Peyer's patch (tissue), 4 donors: ENCODE measurements at regions not wholly inside any gene's neighbourhood (a gene's known extent, or its start where the extent isn't known, plus 50 kb on each side); places are given as distances from the start of the nearest gene placed in this dataset.

Experiments used
- DNase-seq, 3 donors: peaks; one replicate each; pipeline ENCODE4 v3.0.0-alpha.2; 2017 to 2019
- H3K27ac ChIP-seq, 4 donors: fragments of 200-600 bp; sonication (generic); one replicate each; pipeline ENCODE4 v1.5.1; 2016 to 2019
- H3K27me3 ChIP-seq, 2 donors: fragments of 200-600 bp; sonication (generic); one replicate each; pipeline ENCODE4 v1.5.1; 2019
- H3K36me3 ChIP-seq, 3 donors: fragments of 200-600 bp; sonication (generic); one replicate each; pipeline ENCODE4 v1.5.1; 2016 to 2019
- H3K4me1 ChIP-seq, 4 donors: fragments of 200-600 bp; sonication (generic); one replicate each; pipeline ENCODE4 v1.5.1; 2016 to 2019
- H3K4me3 ChIP-seq, 4 donors: fragments of 200-600 bp; sonication (generic); 1 replicate in 3 of 4; 2 replicates in 1 of 4; pipeline ENCODE4 v1.5.1; 2016 to 2019; ENCODE audit warnings: mild to moderate bottlenecking in 1 of 4
- H3K9me3 ChIP-seq, 4 donors: fragments of 200-600 bp; sonication (generic); one replicate each; pipeline ENCODE4 v1.5.1; 2016 to 2019; ENCODE audit warnings: mild to moderate bottlenecking in 1 of 4
- CTCF ChIP-seq, 6 experiments: fragments of 450-650 bp in 4 of 6; fragments of 200-600 bp in 2 of 6; sonication (generic) in 1 of 6; IDR thresholded peaks; one replicate each; pipeline ENCODE4 v1.5.1; 2017 to 2019; ENCODE audit warnings: antibody characterized with exemption in 6 of 6, mild to moderate bottlenecking in 3 of 6, moderate library complexity in 1 of 6
- POLR2A ChIP-seq, 2 donors: fragments of 450-650 bp; IDR thresholded peaks; one replicate each; pipeline ENCODE4 v1.5.1; 2017; ENCODE audit warnings: antibody characterized with exemption in 2 of 2, mild to moderate bottlenecking in 2 of 2, moderate library complexity in 2 of 2

DNA sequence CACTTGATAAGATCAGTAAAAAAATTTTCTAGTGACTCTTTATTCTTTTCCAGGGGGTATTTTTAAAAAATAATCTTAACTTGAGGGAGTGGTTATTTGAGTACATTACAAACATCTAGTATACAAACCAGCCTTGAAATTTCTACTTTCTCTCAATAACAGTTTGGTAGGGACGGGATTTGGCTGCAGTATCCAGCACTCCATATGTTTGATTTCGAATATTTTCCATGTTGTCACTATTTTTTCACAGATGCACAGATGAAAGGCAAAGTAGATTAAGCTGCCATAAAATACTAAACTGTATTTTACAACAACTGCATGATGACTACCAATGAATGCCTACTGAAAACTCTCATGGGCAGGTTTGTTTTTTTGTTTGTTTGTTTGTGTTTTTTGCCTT, 225.0 kb downstream of the COX7B2 start:
- no peaks in the 10 kb centered on the region for H3K36me3 ChIP-seq
- H3K4me3 ChIP-seq: no peak overlapping the region
- H3K4me1 ChIP-seq: no peaks in the 10 kb centered on the region
- no peak overlapping the region for H3K27ac ChIP-seq
- H3K9me3 ChIP-seq: no peaks in the 10 kb centered on the region
- H3K27me3 ChIP-seq: no peaks in the 10 kb centered on the region
- TF ChIP-seq POLR2A (IDR thresholded peaks at IDR 0.05) (no peak), CTCF (IDR thresholded peaks at IDR 0.05) (no peak)
- no peak for DNase-seq

- TF ChIP-seq CTCF (IDR thresholded peaks at IDR 0.05): no peak
- TF ChIP-seq POLR2A (IDR thresholded peaks at IDR 0.05): no peak
- no peaks in the 10 kb centered on the region for H3K27me3 ChIP-seq
- no peak overlapping the region for H3K4me3 ChIP-seq
- no peak overlapping the region for H3K27ac ChIP-seq
- no peaks in the 10 kb centered on the region for H3K4me1 ChIP-seq
- no peak for DNase-seq
- no peaks in the 10 kb centered on the region for H3K9me3 ChIP-seq
- no peaks in the 10 kb centered on the region for H3K36me3 ChIP-seq
These were observed 232.7 kb downstream of the COX7B2 start for GRCh38 chr4:46676364-46676763.

DNA sequence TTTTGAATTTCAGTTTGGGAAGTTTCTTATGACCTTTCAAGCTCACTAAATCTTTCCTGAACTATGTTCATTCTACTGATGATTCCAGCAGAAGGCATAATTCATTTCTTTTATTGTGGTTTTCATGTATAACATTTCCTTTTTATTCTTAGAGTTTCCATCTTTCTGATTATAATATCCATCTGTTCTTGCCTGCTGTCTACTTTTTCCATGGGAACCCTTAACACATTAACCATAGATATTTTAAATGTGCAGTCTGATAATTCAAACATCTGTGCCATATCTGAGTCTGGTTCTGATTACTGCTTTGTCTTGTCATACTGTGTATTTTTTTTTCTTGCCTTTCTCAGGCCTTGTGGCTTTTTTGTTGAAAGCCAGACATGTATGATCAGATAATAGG, 234.7 kb downstream of the COX7B2 start:
- no peaks in the 10 kb centered on the region for H3K27me3 ChIP-seq
- no peak overlapping the region for H3K4me3 ChIP-seq
- TF ChIP-seq CTCF (IDR thresholded peaks at IDR 0.05) (no peak), POLR2A (IDR thresholded peaks at IDR 0.05) (no peak)
- no peak overlapping the region for H3K27ac ChIP-seq
- H3K9me3 ChIP-seq: no peaks in the 10 kb centered on the region
- DNase-seq: no peak
- no peaks in the 10 kb centered on the region for H3K4me1 ChIP-seq
- H3K36me3 ChIP-seq: no peaks in the 10 kb centered on the region

DNA sequence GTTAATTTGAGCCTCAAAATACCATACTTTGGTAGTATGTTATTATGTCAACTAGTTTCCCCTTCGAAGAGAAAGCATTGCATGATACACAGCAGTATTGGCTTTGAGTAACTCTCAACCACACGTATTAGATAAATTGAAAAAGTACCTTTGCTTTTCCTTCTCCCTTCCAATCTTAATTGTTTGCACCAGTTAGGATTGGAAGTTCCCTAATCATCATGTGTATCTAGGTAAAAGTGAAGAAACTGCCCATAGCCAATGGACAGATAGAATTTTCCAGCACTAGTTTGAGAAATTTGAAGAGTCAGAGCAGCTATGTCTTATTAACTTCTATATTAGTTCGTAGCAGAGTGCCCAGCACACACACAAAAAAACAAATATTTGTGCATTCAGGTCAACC, 241.3 kb downstream of the COX7B2 start:
- Histone ChIP-seq H3K27me3 (no peaks in the 10 kb centered on the region), H3K9me3 (peaks cover 0 to 3% (median 0%) of the 10 kb centered on the region in 4 donors), H3K27ac (no peak overlapping the region), H3K4me1 (no peaks in the 10 kb centered on the region), H3K36me3 (no peaks in the 10 kb centered on the region), H3K4me3 (no peak overlapping the region)
- DNase-seq: no peak
- no peak for TF ChIP-seq CTCF (IDR thresholded peaks at IDR 0.05)
- TF ChIP-seq POLR2A (IDR thresholded peaks at IDR 0.05): no peak

DNA sequence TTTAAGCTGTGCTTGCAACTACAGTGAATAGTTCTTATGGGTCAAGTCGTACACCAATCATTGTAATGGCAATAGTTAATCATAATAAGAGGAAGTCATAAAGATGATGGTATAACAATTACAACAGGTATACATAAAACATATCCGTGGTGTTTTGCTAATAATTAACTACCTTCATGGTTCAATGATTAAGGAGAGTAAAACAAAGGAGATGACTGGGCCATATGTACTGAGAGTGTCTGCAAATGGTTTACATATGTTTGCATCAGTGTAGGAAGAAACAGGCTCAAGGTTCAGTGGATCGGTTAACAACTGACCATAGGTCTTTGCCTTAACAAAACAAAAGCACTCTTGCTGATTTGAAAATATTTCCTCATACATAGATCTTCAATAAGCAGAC, 253.0 kb downstream of the COX7B2 start:
- Histone ChIP-seq H3K4me1 (peaks cover 0 to 6% (median 0%) of the 10 kb centered on the region in 4 donors), H3K36me3 (no peaks in the 10 kb centered on the region), H3K27me3 (no peaks in the 10 kb centered on the region), H3K27ac (peak overlapping the region in 2 of 4 donors; percentile 65 to 69), H3K4me3 (no peak overlapping the region), H3K9me3 (no peaks in the 10 kb centered on the region)
- DNase-seq: no peak
- TF ChIP-seq CTCF (IDR thresholded peaks at IDR 0.05) (no peak), POLR2A (IDR thresholded peaks at IDR 0.05) (no peak)

DNA sequence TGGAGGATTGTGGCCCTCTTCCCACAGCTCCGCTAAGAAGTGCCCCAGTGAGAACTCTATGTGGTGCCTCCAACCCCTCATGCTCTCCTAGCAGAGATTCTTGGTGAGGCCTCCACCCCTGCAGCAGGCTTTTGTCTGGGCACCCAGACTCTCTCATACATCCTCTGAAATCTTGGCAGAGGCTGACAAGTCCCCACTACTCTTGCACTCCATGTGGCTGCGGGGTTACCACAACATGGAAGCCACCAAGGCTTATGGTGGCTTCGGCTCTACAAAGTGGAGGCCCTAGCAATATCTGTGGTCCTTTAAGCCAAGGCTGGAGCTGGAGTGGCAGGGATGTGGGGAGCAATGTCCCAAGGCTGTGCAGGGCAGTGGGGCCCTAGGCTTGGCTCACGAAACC, 255.2 kb downstream of the COX7B2 start:
- DNase-seq: no peak
- no peak for TF ChIP-seq POLR2A (IDR thresholded peaks at IDR 0.05)
- TF ChIP-seq CTCF (IDR thresholded peaks at IDR 0.05): no peak

More for the DNA sequence above, 255.2 kb downstream of the COX7B2 start:
- no peak overlapping the region for H3K4me3 ChIP-seq
- H3K27me3 ChIP-seq: no peaks in the 10 kb centered on the region
- no peaks in the 10 kb centered on the region for H3K36me3 ChIP-seq
- peaks cover 0 to 6% (median 0%) of the 10 kb centered on the region in 4 donors for H3K4me1 ChIP-seq
- H3K9me3 ChIP-seq: no peaks in the 10 kb centered on the region
- no peak overlapping the region for H3K27ac ChIP-seq
